ENCODE measurements at regions not wholly inside any gene's neighbourhood (a gene's known extent, or its start where the extent isn't known, plus 50 kb on each side); places are given as distances from the start of the nearest gene placed in this dataset.

DNA sequence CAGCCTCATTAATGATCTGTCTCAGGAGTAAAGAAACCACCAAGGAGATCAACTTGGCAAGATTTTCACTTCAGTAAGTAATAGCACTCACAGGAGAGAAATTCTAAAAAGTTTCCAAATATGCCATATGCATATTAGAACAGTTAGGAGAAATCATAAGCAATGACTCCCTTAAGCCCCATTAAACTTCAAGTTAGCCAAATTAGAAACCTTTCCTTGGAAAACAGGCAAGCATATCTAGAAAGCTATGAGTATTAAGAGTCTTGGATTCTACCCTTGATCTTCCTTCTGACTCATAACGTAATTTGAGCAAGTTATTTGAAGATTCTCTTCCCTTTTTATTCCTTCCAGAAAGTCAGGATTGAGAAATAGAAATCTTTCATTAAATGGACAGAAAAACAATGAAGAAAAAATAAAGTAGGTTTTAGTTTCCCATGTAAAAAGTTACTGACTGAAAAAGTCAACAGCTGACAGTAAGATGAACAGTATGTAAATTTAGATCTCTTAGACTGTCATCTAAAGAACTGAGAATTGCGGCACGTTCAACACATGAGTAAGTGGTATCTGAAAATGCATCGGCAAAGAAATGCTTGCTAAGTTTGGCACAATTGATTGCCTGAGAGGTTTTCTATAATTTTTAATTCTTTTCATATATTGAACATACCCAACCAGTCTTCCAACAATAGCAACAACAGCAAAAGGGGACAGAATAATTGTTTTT is 565.7 kb upstream of the FTMT start:
- Histone ChIP-seq H4K91ac (ENCODE audit: insufficient read depth, low read depth, low read length) (no peak overlapping the region), H4K8ac (ENCODE audit: low read depth in 2 of 2, low read length in 2 of 2) (no peak overlapping the region), H3K56ac (ENCODE audit: extremely low read depth, insufficient read depth, low read length) (no peak overlapping the region), H2AK9ac (replicated peaks; ENCODE audit: low read depth, low read length, poor library complexity) (no peak overlapping the region), H3K27me3 (ENCODE audit: control insufficient read depth, insufficient read depth, low read length) (no peaks in the 10 kb centered on the region), H3K23ac (ENCODE audit: low read depth, low read length) (no peak overlapping the region), H4K5ac (ENCODE audit: low read depth, low read length) (no peak overlapping the region), H3K4me3 (ENCODE audit: insufficient read depth, low read depth, low read length) (no peak overlapping the region), H3K9me1 (ENCODE audit: insufficient read depth, low read length) (no peaks in the 10 kb centered on the region), H3K18ac (ENCODE audit: low read depth, low read length) (no peak overlapping the region), H3K36me3 (ENCODE audit: control insufficient read depth, insufficient read depth, low read length) (no peaks in the 10 kb centered on the region), H2AFZ (replicated peaks; ENCODE audit: low read length, poor library complexity) (no peak overlapping the region), H3K4me1 (ENCODE audit: control insufficient read depth, insufficient read depth, low read length) (no peaks in the 10 kb centered on the region), H3K9ac (ENCODE audit: low read depth, low read length) (no peak overlapping the region), H3K4me2 (ENCODE audit: low read depth, low read length) (no peak overlapping the region), H4K20me1 (ENCODE audit: insufficient read depth, low read length) (no peaks in the 10 kb centered on the region), H2BK120ac (ENCODE audit: low read depth, low read length) (no peak overlapping the region), H3K27ac (ENCODE audit: insufficient read depth, low read length) (no peak overlapping the region), H2BK5ac (ENCODE audit: low read depth, low read length, poor library complexity, severe bottlenecking) (no peak overlapping the region), H2BK15ac (ENCODE audit: low read depth, low read length) (no peak overlapping the region), H2AK5ac (ENCODE audit: low read depth, low read length) (no peak overlapping the region), H3K14ac (replicated peaks; ENCODE audit: low read depth, low read length) (no peak overlapping the region), H2BK20ac (ENCODE audit: low read depth, low read length) (no peak overlapping the region), H3K79me1 (ENCODE audit: low read depth in 1 of 2, low read length in 2 of 2) (no peaks in the 10 kb centered on the region), H3K4ac (ENCODE audit: low read depth, low read length) (no peak overlapping the region), H3K9me3 (ENCODE audit: control insufficient read depth, insufficient read depth, low read length) (no peaks in the 10 kb centered on the region)
- ChIA-PET CTCF (interaction anchor here (0.6 kb wide), 1 partner anchor 8 kb away, joined by 3 read pairs; no protein-coding TSS in a partner anchor), POLR2A (ENCODE audit: unreplicated experiment) (interaction anchor here (0.5 kb wide), 1 partner anchor 90 kb away, joined by 7 read pairs; no protein-coding TSS in a partner anchor)
- intact Hi-C loops (cut with micrococcal nuclease) (loop anchor here (1.0 kb wide), 1 partner anchor 12 kb away; no protein-coding TSS in a partner anchor), dilution Hi-C loops (cut with HindIII; ENCODE audit: low sequenced_read_pairs, unreplicated experiment) (no loop called here), in situ Hi-C loops (cut with MboI; ENCODE audit: low sequenced_read_pairs) (no loop called here)
- no CpG with 5 or more reads among the region's 4 CpGs for whole genome bisulfite sequencing, 2 experiments (ENCODE audit: extremely low coverage in 2 of 2, insufficient read length in 1 of 2)
- DNase-seq (peak; percentile 38), ATAC-seq (ENCODE audit: low read depth) (peak; percentile 21; the same call in 1 of the 2 replicates)
- BruUV-seq (replicated peaks): no TSS peak
- TF ChIP-seq ELK1 (IDR thresholded peaks at IDR 0.05; ENCODE audit: borderline replicate concordance, low read depth, low read length) (no peak), MXI1 (IDR thresholded peaks at IDR 0.05; ENCODE audit: borderline replicate concordance, low read depth, low read length) (no peak), MAZ (IDR thresholded peaks at IDR 0.05; ENCODE audit: borderline replicate concordance, low read depth, low read length) (no peak), BHLHE40 (IDR thresholded peaks at IDR 0.05; ENCODE audit: low read depth, low read length) (no peak), RCOR1 (IDR thresholded peaks at IDR 0.05; ENCODE audit: insufficient replicate concordance, low read length) (no peak), CEBPB (IDR thresholded peaks at IDR 0.05; ENCODE audit: low read depth, low read length) (no peak)
- TF ChIP-seq, protein P1, sequence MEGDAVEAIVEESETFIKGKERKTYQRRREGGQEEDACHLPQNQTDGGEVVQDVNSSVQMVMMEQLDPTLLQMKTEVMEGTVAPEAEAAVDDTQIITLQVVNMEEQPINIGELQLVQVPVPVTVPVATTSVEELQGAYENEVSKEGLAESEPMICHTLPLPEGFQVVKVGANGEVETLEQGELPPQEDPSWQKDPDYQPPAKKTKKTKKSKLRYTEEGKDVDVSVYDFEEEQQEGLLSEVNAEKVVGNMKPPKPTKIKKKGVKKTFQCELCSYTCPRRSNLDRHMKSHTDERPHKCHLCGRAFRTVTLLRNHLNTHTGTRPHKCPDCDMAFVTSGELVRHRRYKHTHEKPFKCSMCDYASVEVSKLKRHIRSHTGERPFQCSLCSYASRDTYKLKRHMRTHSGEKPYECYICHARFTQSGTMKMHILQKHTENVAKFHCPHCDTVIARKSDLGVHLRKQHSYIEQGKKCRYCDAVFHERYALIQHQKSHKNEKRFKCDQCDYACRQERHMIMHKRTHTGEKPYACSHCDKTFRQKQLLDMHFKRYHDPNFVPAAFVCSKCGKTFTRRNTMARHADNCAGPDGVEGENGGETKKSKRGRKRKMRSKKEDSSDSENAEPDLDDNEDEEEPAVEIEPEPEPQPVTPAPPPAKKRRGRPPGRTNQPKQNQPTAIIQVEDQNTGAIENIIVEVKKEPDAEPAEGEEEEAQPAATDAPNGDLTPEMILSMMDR (conservative IDR thresholded peaks at IDR 0.05; ENCODE audit: low read depth, low read length): no peak

All from IMR-90 (cell line).